GM23338 (cell line): ENCODE measurements at regions not wholly inside any gene's neighbourhood (a gene's known extent, or its start where the extent isn't known, plus 50 kb on each side); places are given as distances from the start of the nearest gene placed in this dataset.

Experiments used
- ATAC-seq: fragments of 200-7000 bp; cut with Tn5 transposase; 3 replicates; pipeline ENCODE4 v1.9.1; 2020
- DNase-seq: peaks from one replicate; pipeline ENCODE4 v3.0.0-alpha.2; 2015; ENCODE audit warnings: low spot score
- H2AFZ ChIP-seq: fragments of 200-600 bp; sonication (generic); 2 replicates; pipeline ENCODE4 v1.8.0; 2016; ENCODE audit warnings: antibody characterized with exemption, mild to moderate bottlenecking, moderate library complexity
- H3F3A ChIP-seq: fragments of 200-600 bp; sonication (generic); replicated peaks from 2 replicates; pipeline ENCODE4 v1.8.0; 2017; ENCODE audit warnings: antibody characterized with exemption, mixed run types, low read depth
- H3K27ac ChIP-seq: fragments of 200-600 bp; sonication (generic); 2 replicates; pipeline ENCODE4 v1.6.1; 2016; ENCODE audit warnings: low read depth
- H3K27me3 ChIP-seq: fragments of 200-600 bp; sonication (generic); 2 replicates; pipeline ENCODE4 v1.8.0; 2016; ENCODE audit warnings: mild to moderate bottlenecking, mixed run types, moderate library complexity; ENCODE audit not compliant: insufficient read depth
- H3K36me3 ChIP-seq: fragments of 200-600 bp; sonication (generic); 2 replicates; pipeline ENCODE4 v1.8.0; 2016; ENCODE audit warnings: mild to moderate bottlenecking; ENCODE audit not compliant: insufficient read depth
- H3K4me1 ChIP-seq: fragments of 200-600 bp; sonication (generic); 2 replicates; pipeline ENCODE4 v1.8.0; 2016; ENCODE audit warnings: mild to moderate bottlenecking, moderate library complexity; ENCODE audit not compliant: insufficient read depth
- H3K4me2 ChIP-seq: fragments of 200-600 bp; sonication (generic); 2 replicates; pipeline ENCODE4 v1.7.1; 2017; ENCODE audit warnings: mixed run types
- H3K4me3 ChIP-seq: fragments of 200-600 bp; sonication (generic); 2 replicates; pipeline ENCODE4 v1.6.1; 2016; ENCODE audit warnings: mixed run types
- H3K79me2 ChIP-seq: fragments of 200-600 bp; sonication (generic); replicated peaks from 2 replicates; pipeline ENCODE4 v1.8.0; 2017; ENCODE audit warnings: mild to moderate bottlenecking; ENCODE audit not compliant: insufficient read depth
- H3K9me2 ChIP-seq: fragments of 200-600 bp; sonication (generic); 2 replicates; pipeline ENCODE4 v1.8.0; 2017; ENCODE audit not compliant: insufficient read depth
- H4K20me1 ChIP-seq: fragments of 200-600 bp; sonication (generic); replicated peaks from 2 replicates; pipeline ENCODE4 v1.8.0; 2017; ENCODE audit warnings: mild to moderate bottlenecking; ENCODE audit not compliant: insufficient read depth
- H3K27ac Mint-ChIP-seq: 2 replicates; pipeline ENCODE4 v1.8.0; 2020; ENCODE audit warnings: inconsistent platforms, mild to moderate bottlenecking, moderate library complexity, mixed read lengths
- H3K27me3 Mint-ChIP-seq: 3 replicates; pipeline ENCODE4 v1.8.0; 2022; ENCODE audit warnings: low read depth, mild to moderate bottlenecking, moderate library complexity, mixed read lengths, inconsistent platforms; ENCODE audit not compliant: insufficient read depth, poor library complexity
- H3K36me3 Mint-ChIP-seq: 3 replicates; pipeline ENCODE4 v1.8.0; 2021; ENCODE audit warnings: low read depth, mild to moderate bottlenecking, inconsistent platforms, moderate library complexity, mixed read lengths
- H3K4me1 Mint-ChIP-seq: 3 replicates; pipeline ENCODE4 v1.8.0; 2020; ENCODE audit warnings: mild to moderate bottlenecking, inconsistent platforms, mixed read lengths
- H3K4me3 Mint-ChIP-seq: 3 replicates; pipeline ENCODE4 v1.8.0; 2021; ENCODE audit warnings: moderate library complexity, mild to moderate bottlenecking, inconsistent platforms, mixed read lengths
- H3K9me3 Mint-ChIP-seq: 3 replicates; pipeline ENCODE4 v1.8.0; 2020; ENCODE audit warnings: moderate library complexity, mild to moderate bottlenecking, inconsistent platforms, mixed read lengths
- CREB1 ChIP-seq: fragments of 250-450 bp; sonication (Bioruptor Pico); IDR thresholded peaks from 2 replicates; pipeline ENCODE4 v1.5.0; 2020; ENCODE audit warnings: low read depth, mild to moderate bottlenecking, moderate library complexity
- ETS1 ChIP-seq: IDR thresholded peaks from 2 replicates; pipeline ENCODE4 v1.6.1; 2016; ENCODE audit warnings: antibody characterized with exemption
- EZH2 ChIP-seq: fragments of 200-600 bp; sonication (generic); IDR thresholded peaks from one replicate; pipeline ENCODE4 v1.8.0; 2017; ENCODE audit warnings: antibody characterized with exemption, mild to moderate bottlenecking, low read depth; ENCODE audit not compliant: unreplicated experiment
- EZH2phosphoT487 ChIP-seq: fragments of 200-600 bp; sonication (generic); IDR thresholded peaks from one replicate; pipeline ENCODE4 v1.8.1; 2018; ENCODE audit warnings: antibody characterized with exemption; ENCODE audit not compliant: unreplicated experiment
- JUNB ChIP-seq: IDR thresholded peaks from one replicate; pipeline ENCODE4 v1.6.1; 2016; ENCODE audit warnings: antibody characterized with exemption; ENCODE audit not compliant: unreplicated experiment
- POLR2AphosphoS5 ChIP-seq: IDR thresholded peaks from 2 replicates; pipeline ENCODE4 v1.6.1; 2016; ENCODE audit warnings: antibody characterized with exemption, low read depth
- STAT1 ChIP-seq: IDR thresholded peaks from one replicate; pipeline ENCODE4 v1.6.1; 2016; ENCODE audit warnings: antibody characterized with exemption; ENCODE audit not compliant: unreplicated experiment
- ZNF114 ChIP-seq: fragments of 250-450 bp; sonication (Bioruptor Pico); IDR thresholded peaks from 2 replicates; pipeline ENCODE4 v1.5.0; 2020; ENCODE audit warnings: mild to moderate bottlenecking, moderate library complexity
- TF ChIP-seq, protein P1 (sequence below), 2 experiments: fragments of 200-600 bp in 1 of 2; sonication (generic) in 1 of 2; conservative IDR thresholded peaks; 2 replicates each; pipeline versions ENCODE4 v1.5.1 to v1.6.1; 2016 to 2017; ENCODE audit warnings: antibody characterized with exemption in 2 of 2, low read depth in 2 of 2, mild to moderate bottlenecking in 2 of 2, moderate library complexity in 1 of 2
- TF ChIP-seq, protein P2 (sequence below): fragments of 250-450 bp; sonication (Bioruptor Pico); IDR thresholded peaks from 2 replicates; pipeline ENCODE4 v1.5.0; 2020; ENCODE audit warnings: mild to moderate bottlenecking, moderate library complexity

DNA sequence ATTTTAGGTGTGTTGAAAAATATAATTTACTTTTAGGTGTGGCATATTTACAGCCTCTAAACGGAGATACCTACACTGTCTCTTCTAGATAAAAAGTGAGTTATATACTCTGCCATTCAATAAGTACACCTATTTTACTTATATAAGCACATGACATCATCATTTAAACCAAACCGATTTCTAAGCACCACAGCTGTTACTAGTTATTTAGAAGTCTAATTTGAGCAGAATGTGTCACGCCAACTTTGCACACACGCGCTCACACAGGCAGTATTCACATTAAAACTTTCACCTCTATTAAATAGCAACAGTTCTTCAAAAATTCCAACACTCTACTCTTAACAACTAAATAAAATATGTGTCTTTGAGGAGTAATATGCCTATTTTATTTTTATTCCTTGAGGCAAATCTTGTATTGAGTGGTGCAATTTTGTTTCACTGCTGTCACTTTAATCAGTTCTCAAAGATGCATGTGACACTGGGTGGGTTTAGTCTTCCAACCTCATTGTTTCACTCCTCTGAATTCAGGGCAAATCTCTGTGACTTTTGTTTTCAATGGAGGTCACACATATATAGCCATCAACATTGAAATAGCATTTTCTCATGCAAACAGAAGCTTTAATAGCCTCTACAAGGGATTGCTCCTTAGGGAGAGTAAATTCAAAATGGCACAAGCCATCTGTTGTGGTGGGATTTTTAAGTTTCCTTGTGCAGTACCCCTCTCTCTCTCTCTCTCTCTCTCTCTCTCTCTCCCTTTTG is 721.0 kb downstream of the PLCL1 start:
- Mint-ChIP-seq H3K36me3 (no peaks in the 10 kb centered on the region), H3K4me3 (no peak overlapping the region), H3K27ac (peak overlapping the region; percentile 79), H3K4me1 (peaks cover 10% of the 10 kb centered on the region), H3K27me3 (no peaks in the 10 kb centered on the region), H3K9me3 (no peaks in the 10 kb centered on the region)
- H3K79me2 ChIP-seq = no peaks in the 10 kb centered on the region
- no peak for TF ChIP-seq JUNB
- TF ChIP-seq, protein P1, sequence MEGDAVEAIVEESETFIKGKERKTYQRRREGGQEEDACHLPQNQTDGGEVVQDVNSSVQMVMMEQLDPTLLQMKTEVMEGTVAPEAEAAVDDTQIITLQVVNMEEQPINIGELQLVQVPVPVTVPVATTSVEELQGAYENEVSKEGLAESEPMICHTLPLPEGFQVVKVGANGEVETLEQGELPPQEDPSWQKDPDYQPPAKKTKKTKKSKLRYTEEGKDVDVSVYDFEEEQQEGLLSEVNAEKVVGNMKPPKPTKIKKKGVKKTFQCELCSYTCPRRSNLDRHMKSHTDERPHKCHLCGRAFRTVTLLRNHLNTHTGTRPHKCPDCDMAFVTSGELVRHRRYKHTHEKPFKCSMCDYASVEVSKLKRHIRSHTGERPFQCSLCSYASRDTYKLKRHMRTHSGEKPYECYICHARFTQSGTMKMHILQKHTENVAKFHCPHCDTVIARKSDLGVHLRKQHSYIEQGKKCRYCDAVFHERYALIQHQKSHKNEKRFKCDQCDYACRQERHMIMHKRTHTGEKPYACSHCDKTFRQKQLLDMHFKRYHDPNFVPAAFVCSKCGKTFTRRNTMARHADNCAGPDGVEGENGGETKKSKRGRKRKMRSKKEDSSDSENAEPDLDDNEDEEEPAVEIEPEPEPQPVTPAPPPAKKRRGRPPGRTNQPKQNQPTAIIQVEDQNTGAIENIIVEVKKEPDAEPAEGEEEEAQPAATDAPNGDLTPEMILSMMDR (conservative IDR thresholded peaks at IDR 0.05; ENCODE audit: low read depth in 2 of 2) = no peak
- no peak for TF ChIP-seq STAT1
- TF ChIP-seq EZH2 = no peak
- TF ChIP-seq ETS1 = no peak
- H3K36me3 ChIP-seq = no peaks in the 10 kb centered on the region
- no peaks in the 10 kb centered on the region for H3K27me3 ChIP-seq
- no peaks in the 10 kb centered on the region for H4K20me1 ChIP-seq
- H3K27ac ChIP-seq = no peak overlapping the region
- H3F3A ChIP-seq = no peaks in the 10 kb centered on the region
- no peak overlapping the region for H3K4me2 ChIP-seq
- no peak overlapping the region for H3K4me3 ChIP-seq
- no peaks in the 10 kb centered on the region for H3K9me2 ChIP-seq
- H3K4me1 ChIP-seq = peaks cover 14% of the 10 kb centered on the region; the same call in 1 of the 2 replicates
- no peak for ATAC-seq
- peak overlapping the region; percentile 61; the same call in 1 of the 2 replicates for H2AFZ ChIP-seq
- peak; percentile 6 for DNase-seq

DNA sequence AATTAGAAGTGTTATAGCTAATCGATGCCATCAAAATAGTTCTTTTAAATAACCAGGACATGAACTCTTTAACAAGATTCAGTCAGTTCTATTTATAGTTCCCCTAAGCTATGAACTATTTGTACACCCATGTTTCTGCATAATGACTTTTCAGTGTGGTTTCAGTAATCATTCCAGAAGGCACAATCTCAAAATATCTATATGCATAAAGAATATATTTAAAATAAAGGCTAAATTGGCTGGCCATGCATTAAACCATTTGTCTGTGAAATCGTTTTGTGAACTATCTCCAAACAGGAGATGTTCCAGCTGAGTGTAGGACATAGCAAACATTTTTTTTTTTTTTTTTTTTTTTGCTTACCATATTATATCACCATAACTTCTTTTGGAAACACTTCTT is 719.3 kb downstream of the PLCL1 start:
- no peaks in the 10 kb centered on the region for H4K20me1 ChIP-seq
- H3F3A ChIP-seq = no peaks in the 10 kb centered on the region
- H3K27ac ChIP-seq = no peak overlapping the region
- Mint-ChIP-seq H3K4me1 (peaks cover 10% of the 10 kb centered on the region), H3K27ac (no peak overlapping the region), H3K36me3 (no peaks in the 10 kb centered on the region), H3K9me3 (no peaks in the 10 kb centered on the region), H3K4me3 (no peak overlapping the region), H3K27me3 (no peaks in the 10 kb centered on the region)
- no peaks in the 10 kb centered on the region for H3K79me2 ChIP-seq
- no peak for ATAC-seq
- no peak overlapping the region for H2AFZ ChIP-seq
- H3K27me3 ChIP-seq = no peaks in the 10 kb centered on the region
- H3K9me2 ChIP-seq = no peaks in the 10 kb centered on the region
- DNase-seq = no peak
- no peak overlapping the region for H3K4me2 ChIP-seq
- H3K4me1 ChIP-seq = peaks cover 14% of the 10 kb centered on the region; the same call in 1 of the 2 replicates
- H3K4me3 ChIP-seq = no peak overlapping the region
- H3K36me3 ChIP-seq = no peaks in the 10 kb centered on the region
- TF ChIP-seq ETS1 (no peak), EZH2phosphoT487 (no peak), EZH2 (no peak), POLR2AphosphoS5 (no peak), ZNF114 (CRISPR knock-in tag) (no peak), CREB1 (CRISPR knock-in tag) (no peak), JUNB (no peak), STAT1 (no peak)
- TF ChIP-seq, protein P2, sequence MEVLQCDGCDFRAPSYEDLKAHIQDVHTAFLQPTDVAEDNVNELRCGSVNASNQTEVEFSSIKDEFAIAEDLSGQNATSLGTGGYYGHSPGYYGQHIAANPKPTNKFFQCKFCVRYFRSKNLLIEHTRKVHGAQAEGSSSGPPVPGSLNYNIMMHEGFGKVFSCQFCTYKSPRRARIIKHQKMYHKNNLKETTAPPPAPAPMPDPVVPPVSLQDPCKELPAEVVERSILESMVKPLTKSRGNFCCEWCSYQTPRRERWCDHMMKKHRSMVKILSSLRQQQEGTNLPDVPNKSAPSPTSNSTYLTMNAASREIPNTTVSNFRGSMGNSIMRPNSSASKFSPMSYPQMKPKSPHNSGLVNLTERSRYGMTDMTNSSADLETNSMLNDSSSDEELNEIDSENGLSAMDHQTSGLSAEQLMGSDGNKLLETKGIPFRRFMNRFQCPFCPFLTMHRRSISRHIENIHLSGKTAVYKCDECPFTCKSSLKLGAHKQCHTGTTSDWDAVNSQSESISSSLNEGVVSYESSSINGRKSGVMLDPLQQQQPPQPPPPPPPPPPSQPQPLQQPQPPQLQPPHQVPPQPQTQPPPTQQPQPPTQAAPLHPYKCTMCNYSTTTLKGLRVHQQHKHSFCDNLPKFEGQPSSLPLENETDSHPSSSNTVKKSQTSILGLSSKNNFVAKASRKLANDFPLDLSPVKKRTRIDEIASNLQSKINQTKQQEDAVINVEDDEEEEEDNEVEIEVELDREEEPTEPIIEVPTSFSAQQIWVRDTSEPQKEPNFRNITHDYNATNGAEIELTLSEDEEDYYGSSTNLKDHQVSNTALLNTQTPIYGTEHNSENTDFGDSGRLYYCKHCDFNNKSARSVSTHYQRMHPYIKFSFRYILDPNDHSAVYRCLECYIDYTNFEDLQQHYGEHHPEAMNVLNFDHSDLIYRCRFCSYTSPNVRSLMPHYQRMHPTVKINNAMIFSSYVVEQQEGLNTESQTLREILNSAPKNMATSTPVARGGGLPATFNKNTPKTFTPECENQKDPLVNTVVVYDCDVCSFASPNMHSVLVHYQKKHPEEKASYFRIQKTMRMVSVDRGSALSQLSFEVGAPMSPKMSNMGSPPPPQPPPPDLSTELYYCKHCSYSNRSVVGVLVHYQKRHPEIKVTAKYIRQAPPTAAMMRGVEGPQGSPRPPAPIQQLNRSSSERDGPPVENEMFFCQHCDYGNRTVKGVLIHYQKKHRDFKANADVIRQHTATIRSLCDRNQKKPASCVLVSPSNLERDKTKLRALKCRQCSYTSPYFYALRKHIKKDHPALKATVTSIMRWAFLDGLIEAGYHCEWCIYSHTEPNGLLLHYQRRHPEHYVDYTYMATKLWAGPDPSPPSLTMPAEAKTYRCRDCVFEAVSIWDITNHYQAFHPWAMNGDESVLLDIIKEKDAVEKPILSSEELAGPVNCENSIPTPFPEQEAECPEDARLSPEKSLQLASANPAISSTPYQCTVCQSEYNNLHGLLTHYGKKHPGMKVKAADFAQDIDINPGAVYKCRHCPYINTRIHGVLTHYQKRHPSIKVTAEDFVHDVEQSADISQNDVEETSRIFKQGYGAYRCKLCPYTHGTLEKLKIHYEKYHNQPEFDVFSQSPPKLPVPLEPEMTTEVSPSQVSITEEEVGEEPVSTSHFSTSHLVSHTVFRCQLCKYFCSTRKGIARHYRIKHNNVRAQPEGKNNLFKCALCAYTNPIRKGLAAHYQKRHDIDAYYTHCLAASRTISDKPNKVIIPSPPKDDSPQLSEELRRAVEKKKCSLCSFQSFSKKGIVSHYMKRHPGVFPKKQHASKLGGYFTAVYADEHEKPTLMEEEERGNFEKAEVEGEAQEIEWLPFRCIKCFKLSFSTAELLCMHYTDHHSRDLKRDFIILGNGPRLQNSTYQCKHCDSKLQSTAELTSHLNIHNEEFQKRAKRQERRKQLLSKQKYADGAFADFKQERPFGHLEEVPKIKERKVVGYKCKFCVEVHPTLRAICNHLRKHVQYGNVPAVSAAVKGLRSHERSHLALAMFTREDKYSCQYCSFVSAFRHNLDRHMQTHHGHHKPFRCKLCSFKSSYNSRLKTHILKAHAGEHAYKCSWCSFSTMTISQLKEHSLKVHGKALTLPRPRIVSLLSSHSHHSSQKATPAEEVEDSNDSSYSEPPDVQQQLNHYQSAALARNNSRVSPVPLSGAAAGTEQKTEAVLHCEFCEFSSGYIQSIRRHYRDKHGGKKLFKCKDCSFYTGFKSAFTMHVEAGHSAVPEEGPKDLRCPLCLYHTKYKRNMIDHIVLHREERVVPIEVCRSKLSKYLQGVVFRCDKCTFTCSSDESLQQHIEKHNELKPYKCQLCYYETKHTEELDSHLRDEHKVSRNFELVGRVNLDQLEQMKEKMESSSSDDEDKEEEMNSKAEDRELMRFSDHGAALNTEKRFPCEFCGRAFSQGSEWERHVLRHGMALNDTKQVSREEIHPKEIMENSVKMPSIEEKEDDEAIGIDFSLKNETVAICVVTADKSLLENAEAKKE (CRISPR knock-in tag) = no peak
